ENCODE measurements at regions not wholly inside any gene's neighbourhood (a gene's known extent, or its start where the extent isn't known, plus 50 kb on each side); places are given as distances from the start of the nearest gene placed in this dataset.

DNA sequence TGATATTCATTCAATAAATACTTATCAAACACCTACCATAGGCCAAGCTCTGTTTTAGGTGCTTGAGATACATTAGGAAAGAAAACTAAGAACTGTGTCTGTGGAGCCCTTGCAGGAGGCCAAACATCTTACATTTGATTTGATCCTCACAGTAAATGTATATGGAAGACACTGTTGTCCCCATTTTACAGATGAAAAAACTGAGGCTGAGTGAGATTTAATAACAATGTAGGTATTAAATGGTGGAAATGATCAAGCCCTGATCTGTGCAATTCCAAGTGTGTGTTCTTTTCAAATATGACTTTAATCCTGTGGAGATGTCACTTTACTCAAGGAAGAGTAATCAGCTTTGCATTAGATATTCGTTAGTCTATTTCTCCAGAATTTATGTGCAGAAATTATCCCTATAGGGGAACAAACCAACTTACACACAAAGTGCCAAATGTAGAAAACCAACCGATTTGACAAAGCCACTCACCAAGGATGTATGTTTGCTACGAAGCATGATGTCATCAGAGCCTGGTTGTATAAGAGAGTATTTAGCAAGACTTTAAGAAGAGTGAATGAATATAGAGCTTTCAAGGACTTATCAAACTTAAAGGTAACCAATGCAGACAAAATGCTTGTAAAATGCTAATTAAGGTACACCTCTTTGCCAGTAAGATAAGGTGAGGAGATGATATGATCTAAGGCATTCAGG is 153.9 kb upstream of the NFIB start:
- no peaks in the 10 kb centered on the region for H3K9me3 ChIP-seq
- no peak for ATAC-seq
- H3K4me1 ChIP-seq = no peaks in the 10 kb centered on the region
- H3K27ac ChIP-seq = no peak overlapping the region
- H3K4me3 ChIP-seq = no peak overlapping the region
- 62% methylated on average over 3 of the region's 3 CpGs for whole genome bisulfite sequencing (ENCODE audit: insufficient coverage, low coverage, low lambda C conversion rate, missing lambda C conversion rate)
- H3K27me3 ChIP-seq = no peaks in the 10 kb centered on the region
- intact Hi-C loops (cut with DNase I) = loop anchor here in 1 of 2 donors (5.0 kb wide), 1 partner anchor 299 kb away; no protein-coding TSS in a partner anchor
- TF ChIP-seq CTCF (IDR thresholded peaks at IDR 0.05) = no peak
- no peak for TF ChIP-seq POLR2A (IDR thresholded peaks at IDR 0.05)
- no peaks in the 10 kb centered on the region for H3K36me3 ChIP-seq
- DNase-seq = no peak

DNA sequence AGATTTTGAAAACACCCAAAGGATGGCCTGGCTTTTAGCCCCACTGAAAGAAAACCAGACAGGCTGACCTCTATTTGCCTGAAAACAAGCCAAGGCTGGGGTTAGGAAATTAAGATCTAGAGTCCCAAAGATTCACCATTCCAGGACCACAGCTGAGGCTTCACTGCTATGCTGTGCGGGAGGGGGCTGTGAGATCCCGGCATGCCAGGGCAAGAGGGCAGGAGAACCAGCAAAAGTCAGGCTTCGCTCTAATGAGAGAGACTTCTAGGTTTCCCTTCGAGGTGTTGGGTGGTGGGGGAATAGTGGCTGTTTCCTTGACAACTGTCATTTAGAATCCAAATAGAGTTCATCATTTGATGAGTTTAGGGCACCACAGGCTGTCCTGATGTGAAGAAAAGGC is 152.9 kb upstream of the NFIB start:
- Histone ChIP-seq H3K4me1 (no peaks in the 10 kb centered on the region), H3K36me3 (no peaks in the 10 kb centered on the region), H3K27me3 (no peaks in the 10 kb centered on the region), H3K4me3 (no peak overlapping the region), H3K27ac (no peak overlapping the region), H3K9me3 (no peaks in the 10 kb centered on the region)
- no CpG with 5 or more reads among the region's 4 CpGs for WGBS (ENCODE audit: insufficient coverage, low coverage, low lambda C conversion rate, missing lambda C conversion rate)
- TF ChIP-seq CTCF (IDR thresholded peaks at IDR 0.05) (no peak), POLR2A (IDR thresholded peaks at IDR 0.05) (no peak)
- ATAC-seq = no peak
- intact Hi-C loops (cut with DNase I) = loop anchor here in 1 of 2 donors (5.0 kb wide), 1 partner anchor 300 kb away; no protein-coding TSS in a partner anchor
- DNase-seq = no peak

GRCh38 chr9:14466429-14466818 is 152.5 kb upstream of the NFIB start:
- H3K36me3 ChIP-seq = no peaks in the 10 kb centered on the region
- no peaks in the 10 kb centered on the region for H3K9me3 ChIP-seq
- no peaks in the 10 kb centered on the region for H3K4me1 ChIP-seq
- intact Hi-C loops (cut with DNase I) = loop anchor here in 1 of 2 donors (5.0 kb wide), 1 partner anchor 301 kb away; no protein-coding TSS in a partner anchor
- no peak overlapping the region for H3K27ac ChIP-seq
- DNase-seq (no peak), ATAC-seq (no peak)
- H3K4me3 ChIP-seq = no peak overlapping the region
- TF ChIP-seq CTCF (IDR thresholded peaks at IDR 0.05) (no peak), POLR2A (IDR thresholded peaks at IDR 0.05) (no peak)
- WGBS (ENCODE audit: insufficient coverage, low coverage, low lambda C conversion rate, missing lambda C conversion rate) = 33% methylated on average over 2 of the region's 7 CpGs
- H3K27me3 ChIP-seq = no peaks in the 10 kb centered on the region

DNA sequence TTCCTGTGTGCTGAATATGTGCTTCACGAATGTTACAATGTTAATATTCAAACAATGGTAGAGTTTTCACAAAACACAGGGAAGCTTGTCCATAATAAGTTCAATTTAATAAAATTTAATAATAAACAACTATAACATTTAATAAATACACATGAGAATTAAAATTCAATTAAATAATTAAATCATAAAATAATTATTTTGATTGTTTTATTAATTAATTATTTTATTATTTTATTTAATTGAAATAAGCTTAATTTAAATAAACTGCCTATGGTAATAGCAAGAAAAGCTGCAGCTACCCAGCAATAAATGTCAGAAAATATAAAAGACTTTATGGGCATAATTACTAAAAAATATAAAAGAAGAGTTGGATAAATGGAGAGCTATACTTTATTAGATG is 149.0 kb upstream of the NFIB start:
- 40% methylated on average over 1 of the region's 1 CpG for WGBS (ENCODE audit: insufficient coverage, low coverage, low lambda C conversion rate, missing lambda C conversion rate)
- Histone ChIP-seq H3K36me3 (no peaks in the 10 kb centered on the region), H3K4me3 (no peak overlapping the region), H3K4me1 (no peaks in the 10 kb centered on the region), H3K9me3 (no peaks in the 10 kb centered on the region), H3K27me3 (no peaks in the 10 kb centered on the region), H3K27ac (no peak overlapping the region)
- DNase-seq (no peak), ATAC-seq (no peak)
- intact Hi-C loops (cut with DNase I) = no loop called here
- no peak for TF ChIP-seq CTCF (IDR thresholded peaks at IDR 0.05)
- TF ChIP-seq POLR2A (IDR thresholded peaks at IDR 0.05) = no peak
